OCI-LY3 (cell line): ENCODE measurements at regions not wholly inside any gene's neighbourhood (a gene's known extent, or its start where the extent isn't known, plus 50 kb on each side); places are given as distances from the start of the nearest gene placed in this dataset.

Experiments
- H2AFZ ChIP-seq: fragments of 200-600, 300-600 bp; shearing (Covaris generic); 2 replicates; pipeline ENCODE4 v1.6.0; 2014; ENCODE audit warnings: antibody characterized with exemption, low read depth, low read length
- H3K27ac ChIP-seq: fragments of 200-600, 300-600 bp; sonication (generic); 2 replicates; pipeline ENCODE4 v1.5.1; 2014; ENCODE audit warnings: mild to moderate bottlenecking, low read length, moderate library complexity, mixed read lengths
- H3K27me3 ChIP-seq: fragments of 200-600, 300-600 bp; sonication (generic); 2 replicates; pipeline ENCODE4 v1.6.1; 2014; ENCODE audit warnings: low read depth, low read length, mixed read lengths
- H3K36me3 ChIP-seq: fragments of 200-600, 300-600 bp; sonication (generic); replicated peaks from 2 replicates; pipeline ENCODE3; 2014; ENCODE audit warnings: low read depth, low read length, mixed read lengths
- H3K4me1 ChIP-seq: fragments of 300-600, 200-600 bp; sonication (generic); 2 replicates; pipeline ENCODE4 v1.6.1; 2014; ENCODE audit warnings: low read length, mixed read lengths
- H3K4me2 ChIP-seq: fragments of 200-600, 300-600 bp; sonication (generic); 2 replicates; pipeline ENCODE4 v1.6.1; 2014; ENCODE audit warnings: low read length, mixed read lengths
- H3K4me3 ChIP-seq: fragments of 300-600, 200-600 bp; sonication (generic); 2 replicates; pipeline ENCODE4 v1.5.1; 2014; ENCODE audit warnings: antibody characterized with exemption, mild to moderate bottlenecking, low read length, moderate library complexity
- H3K79me2 ChIP-seq: fragments of 300-600, 200-600 bp; shearing (Covaris generic); 2 replicates; pipeline ENCODE4 v1.6.1; 2014; ENCODE audit warnings: mild to moderate bottlenecking, low read length, mixed read lengths
- H3K9ac ChIP-seq: fragments of 300-600, 200-600 bp; shearing (Covaris generic); 2 replicates; pipeline ENCODE4 v1.6.0; 2014; ENCODE audit warnings: mild to moderate bottlenecking, low read length, moderate library complexity
- H3K9me3 ChIP-seq: fragments of 200-600, 300-600 bp; shearing (Covaris generic); 2 replicates; pipeline ENCODE4 v1.6.1; 2014; ENCODE audit warnings: low read length, mixed read lengths; ENCODE audit not compliant: insufficient read depth
- H4K20me1 ChIP-seq: fragments of 200-600, 300-600 bp; sonication (generic); 2 replicates; pipeline ENCODE4 v1.6.1; 2016; ENCODE audit warnings: low read length, mixed read lengths; ENCODE audit not compliant: insufficient read depth
- CTCF ChIP-seq: fragments of 200-600, 300-600 bp; sonication (generic); IDR thresholded peaks from 2 replicates; pipeline ENCODE4 v1.5.1; 2014; ENCODE audit warnings: antibody characterized with exemption, low read length, low read depth
- EZH2phosphoT487 ChIP-seq: fragments of 200-600 bp; shearing (Covaris generic); IDR thresholded peaks from 2 replicates; pipeline ENCODE4 v1.6.1; 2018; ENCODE audit warnings: antibody characterized with exemption, mixed run types, low read depth

- no peaks in the 10 kb centered on the region for H3K36me3 ChIP-seq
- TF ChIP-seq CTCF (no peak), EZH2phosphoT487 (no peak)
- H2AFZ ChIP-seq, result no peak overlapping the region
- no peaks in the 10 kb centered on the region for H3K79me2 ChIP-seq
- H3K27ac ChIP-seq, result no peak overlapping the region
- H3K9ac ChIP-seq, result no peak overlapping the region
- no peaks in the 10 kb centered on the region for H3K4me1 ChIP-seq
- no peaks in the 10 kb centered on the region for H3K27me3 ChIP-seq
- H3K4me3 ChIP-seq, result no peak overlapping the region
- no peaks in the 10 kb centered on the region for H3K9me3 ChIP-seq
- H3K4me2 ChIP-seq, result no peak overlapping the region
- no peaks in the 10 kb centered on the region for H4K20me1 ChIP-seq
These were observed 317.6 kb downstream of the ALG10 start for GRCh38 chr12:34339922-34340321.

- Histone ChIP-seq H3K9me3 (no peaks in the 10 kb centered on the region), H3K4me3 (no peak overlapping the region), H3K79me2 (no peaks in the 10 kb centered on the region), H3K27ac (no peak overlapping the region), H2AFZ (no peak overlapping the region), H4K20me1 (no peaks in the 10 kb centered on the region), H3K4me1 (no peaks in the 10 kb centered on the region), H3K9ac (no peak overlapping the region), H3K4me2 (no peak overlapping the region), H3K36me3 (no peaks in the 10 kb centered on the region), H3K27me3 (no peaks in the 10 kb centered on the region)
- TF ChIP-seq EZH2phosphoT487 (no peak), CTCF (no peak)
These were observed 318.5 kb downstream of the ALG10 start for GRCh38 chr12:34340534-34341361.

- no peaks in the 10 kb centered on the region for H4K20me1 ChIP-seq
- TF ChIP-seq CTCF, result no peak
- TF ChIP-seq EZH2phosphoT487, result no peak
- H2AFZ ChIP-seq, result no peak overlapping the region
- H3K9ac ChIP-seq, result no peak overlapping the region
- no peaks in the 10 kb centered on the region for H3K79me2 ChIP-seq
- no peak overlapping the region for H3K4me2 ChIP-seq
- no peaks in the 10 kb centered on the region for H3K4me1 ChIP-seq
- no peaks in the 10 kb centered on the region for H3K36me3 ChIP-seq
- no peak overlapping the region for H3K4me3 ChIP-seq
- H3K9me3 ChIP-seq, result no peaks in the 10 kb centered on the region
- no peak overlapping the region for H3K27ac ChIP-seq
- H3K27me3 ChIP-seq, result no peaks in the 10 kb centered on the region
These were observed 319.1 kb downstream of the ALG10 start for GRCh38 chr12:34341362-34341733.

- Histone ChIP-seq H3K36me3 (no peaks in the 10 kb centered on the region), H3K4me2 (no peak overlapping the region), H3K9me3 (no peaks in the 10 kb centered on the region), H3K4me3 (no peak overlapping the region), H3K4me1 (no peaks in the 10 kb centered on the region), H3K27ac (no peak overlapping the region), H3K27me3 (no peaks in the 10 kb centered on the region), H4K20me1 (no peaks in the 10 kb centered on the region), H3K79me2 (no peaks in the 10 kb centered on the region), H2AFZ (no peak overlapping the region), H3K9ac (no peak overlapping the region)
- TF ChIP-seq EZH2phosphoT487 (no peak), CTCF (no peak)
These were observed 319.8 kb downstream of the ALG10 start for GRCh38 chr12:34342048-34342447.
